Stomach (tissue), 8 donors: ENCODE measurements at regions not wholly inside any gene's neighbourhood (a gene's known extent, or its start where the extent isn't known, plus 50 kb on each side); places are given as distances from the start of the nearest gene placed in this dataset.
A peak's percentile ranks its signal among the peaks of the same experiment; 100 is the strongest.

ENCODE experiments used
- DNase-seq, 2 donors: peaks; one replicate each; pipeline versions ENCODE4 v3.0.0 to v3.0.0-alpha.2; 2013 to 2019
- H3K27ac ChIP-seq, 5 donors: fragments of 200-600 bp in 4 of 5; sonication (generic) in 4 of 5; one replicate each; pipeline ENCODE4 v1.5.1; 2013 to 2019; ENCODE audit warnings: mild to moderate bottlenecking in 1 of 5, moderate library complexity in 1 of 5
- H3K27me3 ChIP-seq, 3 donors: fragments of 200-600 bp; sonication (generic); one replicate each; pipeline ENCODE4 v1.5.1; 2017 to 2019; ENCODE audit warnings: mixed run types in 1 of 3
- H3K36me3 ChIP-seq, 4 donors: fragments of 200-600 bp; sonication (generic); 1 replicate in 3 of 4; 2 replicates in 1 of 4; pipeline ENCODE4 v1.5.1; 2016 to 2019
- H3K4me1 ChIP-seq, 4 donors: fragments of 200-600 bp; sonication (generic); one replicate each; pipeline ENCODE4 v1.5.1; 2016 to 2019
- H3K4me3 ChIP-seq, 4 donors: fragments of 200-600 bp; sonication (generic) in 3 of 4; one replicate each; pipeline ENCODE4 v1.5.1; 2016 to 2019; ENCODE audit warnings: mild to moderate bottlenecking in 1 of 4
- H3K9me3 ChIP-seq, 4 donors: fragments of 200-600 bp; sonication (generic); one replicate each; pipeline ENCODE4 v1.5.1; 2016 to 2019
- EP300 ChIP-seq: sonication (generic); formaldehyde crosslinking; IDR thresholded peaks from one replicate; pipeline ENCODE4 v1.6.1; 2017; ENCODE audit warnings: antibody characterized with exemption
- POLR2A ChIP-seq, 4 donors: fragments of 450-650 bp; IDR thresholded peaks; one replicate each; pipeline ENCODE4 v1.6.1; 2016; ENCODE audit warnings: antibody characterized with exemption in 4 of 4, control low read depth in 2 of 4, mild to moderate bottlenecking in 1 of 4, moderate library complexity in 1 of 4
- POLR2AphosphoS5 ChIP-seq, 3 donors: sonication (generic); formaldehyde crosslinking; IDR thresholded peaks; one replicate each; pipeline ENCODE4 v1.6.1; 2016; ENCODE audit warnings: antibody characterized with exemption in 3 of 3
- WGBS, 5 donors: extraction: QIAGEN DNeasy Blood & Tissue Kit in 3 of 5; methylation state at CpG; one replicate each; pipeline versions ENCODE4 v1.1.5 to v1.1.7; 2013 to 2018; 5-methylcytosine and 5-hydroxymethylcytosine counted together
- intact Hi-C: fragments of 100-400 bp; cut with DNase I; formaldehyde crosslinking; loops from one replicate; pipeline ENCODE4 v1.15.1; 2023; ENCODE audit warnings: low total_unique reads
- TF ChIP-seq, protein P1 (sequence below), 7 experiments: fragments of 450-650 bp in 4 of 7; fragments of 200-600 bp in 3 of 7; sonication (generic) in 3 of 7; IDR thresholded peaks; one replicate each; pipeline ENCODE4 v1.5.1; 2016 to 2019; ENCODE audit warnings: antibody characterized with exemption in 7 of 7, control low read depth in 2 of 7, mild to moderate bottlenecking in 1 of 7
- donor health status: healthy with polysubstance abuse.
- donor health status: Bipolar disorder and iron deficiency.
- donor health status: healthy.

DNA sequence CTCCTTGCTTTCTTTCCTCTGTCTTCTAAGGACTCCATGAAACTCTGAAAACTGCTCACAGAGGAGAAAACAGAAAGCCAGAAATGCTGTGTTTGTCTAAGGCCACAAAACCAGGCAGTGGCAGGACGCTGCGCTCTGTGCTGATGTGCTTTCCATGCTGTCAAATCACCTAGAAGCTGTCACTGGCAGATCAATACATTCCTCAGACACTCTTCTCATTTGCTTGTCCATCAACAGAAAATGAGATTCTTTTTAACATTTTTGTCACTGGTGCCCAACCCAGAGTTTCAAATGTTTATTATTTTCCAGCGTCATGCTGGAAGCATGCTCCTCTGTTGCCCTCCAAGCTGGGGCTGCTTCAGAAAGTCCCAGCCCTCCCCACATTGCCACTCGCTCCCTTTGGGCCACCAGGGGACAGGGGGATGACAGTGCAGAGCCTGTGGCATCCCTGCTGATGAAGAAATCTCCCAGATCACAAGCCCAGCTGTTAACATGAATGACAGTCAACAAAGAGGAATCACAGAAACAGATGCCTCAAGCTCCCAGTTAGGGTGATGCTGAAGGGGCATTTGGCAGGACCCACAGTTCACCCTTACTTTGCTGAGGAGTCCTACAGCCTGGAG lies 117.5 kb upstream of the MEIS1 start:
- intact Hi-C loops, result no loop called here
- peaks cover 0 to 9% (median 4%) of the 10 kb centered on the region in 4 donors for H3K9me3 ChIP-seq
- DNase-seq, result no peak
- no peak overlapping the region for H3K4me3 ChIP-seq
- H3K27ac ChIP-seq, result no peak overlapping the region
- TF ChIP-seq, protein P1, sequence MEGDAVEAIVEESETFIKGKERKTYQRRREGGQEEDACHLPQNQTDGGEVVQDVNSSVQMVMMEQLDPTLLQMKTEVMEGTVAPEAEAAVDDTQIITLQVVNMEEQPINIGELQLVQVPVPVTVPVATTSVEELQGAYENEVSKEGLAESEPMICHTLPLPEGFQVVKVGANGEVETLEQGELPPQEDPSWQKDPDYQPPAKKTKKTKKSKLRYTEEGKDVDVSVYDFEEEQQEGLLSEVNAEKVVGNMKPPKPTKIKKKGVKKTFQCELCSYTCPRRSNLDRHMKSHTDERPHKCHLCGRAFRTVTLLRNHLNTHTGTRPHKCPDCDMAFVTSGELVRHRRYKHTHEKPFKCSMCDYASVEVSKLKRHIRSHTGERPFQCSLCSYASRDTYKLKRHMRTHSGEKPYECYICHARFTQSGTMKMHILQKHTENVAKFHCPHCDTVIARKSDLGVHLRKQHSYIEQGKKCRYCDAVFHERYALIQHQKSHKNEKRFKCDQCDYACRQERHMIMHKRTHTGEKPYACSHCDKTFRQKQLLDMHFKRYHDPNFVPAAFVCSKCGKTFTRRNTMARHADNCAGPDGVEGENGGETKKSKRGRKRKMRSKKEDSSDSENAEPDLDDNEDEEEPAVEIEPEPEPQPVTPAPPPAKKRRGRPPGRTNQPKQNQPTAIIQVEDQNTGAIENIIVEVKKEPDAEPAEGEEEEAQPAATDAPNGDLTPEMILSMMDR (IDR thresholded peaks at IDR 0.05), result no peak
- TF ChIP-seq EP300 (no peak), POLR2A (IDR thresholded peaks at IDR 0.05) (no peak), POLR2AphosphoS5 (IDR thresholded peaks at IDR 0.05) (no peak)
- H3K27me3 ChIP-seq, result no peaks in the 10 kb centered on the region
- H3K36me3 ChIP-seq, result no peaks in the 10 kb centered on the region
- WGBS, 5 donors, result 39 to 65% (median 54%) methylated on average over 4 of the region's 4 CpGs
- no peaks in the 10 kb centered on the region for H3K4me1 ChIP-seq

DNA sequence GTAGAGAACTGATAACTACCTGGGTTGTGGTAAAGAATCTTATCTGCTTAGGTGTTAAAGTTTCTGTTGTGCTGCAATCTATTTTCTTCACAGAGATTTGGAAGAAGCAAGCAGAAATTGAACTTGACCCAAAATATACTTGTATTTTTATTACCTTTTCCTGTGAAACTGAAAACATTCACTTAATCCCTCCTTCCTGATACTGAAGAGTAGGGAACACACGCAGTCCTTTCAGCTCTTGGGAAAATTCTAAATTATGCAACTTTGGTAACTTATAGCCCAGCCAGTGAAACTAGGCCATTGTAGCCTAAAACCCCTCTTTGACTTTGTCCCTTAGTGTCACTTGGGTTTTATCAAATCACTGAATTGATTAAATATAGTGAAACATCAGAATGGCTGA lies 128.4 kb upstream of the MEIS1 start:
- 41 to 58% (median 50%) methylated on average over 1 of the region's 1 CpG for WGBS, 5 donors
- DNase-seq, result no peak
- intact Hi-C loops, result no loop called here
- Histone ChIP-seq H3K36me3 (no peaks in the 10 kb centered on the region), H3K27ac (peak overlapping the region in 1 of 5 donors; percentile 38), H3K27me3 (no peaks in the 10 kb centered on the region), H3K4me3 (no peak overlapping the region), H3K9me3 (peaks cover 0 to 6% (median 3%) of the 10 kb centered on the region in 4 donors), H3K4me1 (peaks cover 0 to 14% (median 2%) of the 10 kb centered on the region in 4 donors)
- TF ChIP-seq EP300, result no peak
- TF ChIP-seq, protein P1 (IDR thresholded peaks at IDR 0.05), result no peak
- TF ChIP-seq POLR2AphosphoS5 (IDR thresholded peaks at IDR 0.05), result no peak
- TF ChIP-seq POLR2A (IDR thresholded peaks at IDR 0.05), result no peak

DNA sequence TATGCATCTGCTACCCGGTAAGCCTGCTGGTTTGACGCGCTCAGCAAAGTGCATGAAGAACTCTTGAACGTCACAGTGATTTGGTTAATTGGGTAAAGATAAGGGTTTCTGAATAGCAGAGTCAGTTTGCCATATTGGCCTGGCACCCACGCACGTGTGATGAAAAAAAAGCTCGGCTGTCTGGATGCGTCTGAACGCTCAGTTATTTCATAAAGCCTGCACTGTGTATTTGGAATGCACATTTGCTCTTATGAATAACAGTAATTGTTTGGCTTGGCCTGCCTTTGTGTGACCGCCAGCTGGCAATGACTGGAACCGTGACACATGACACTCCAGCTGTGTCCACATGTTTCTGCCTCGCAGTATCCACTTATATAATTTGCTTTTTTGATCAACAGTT lies 129.2 kb upstream of the MEIS1 start:
- no peak overlapping the region for H3K4me3 ChIP-seq

DNA sequence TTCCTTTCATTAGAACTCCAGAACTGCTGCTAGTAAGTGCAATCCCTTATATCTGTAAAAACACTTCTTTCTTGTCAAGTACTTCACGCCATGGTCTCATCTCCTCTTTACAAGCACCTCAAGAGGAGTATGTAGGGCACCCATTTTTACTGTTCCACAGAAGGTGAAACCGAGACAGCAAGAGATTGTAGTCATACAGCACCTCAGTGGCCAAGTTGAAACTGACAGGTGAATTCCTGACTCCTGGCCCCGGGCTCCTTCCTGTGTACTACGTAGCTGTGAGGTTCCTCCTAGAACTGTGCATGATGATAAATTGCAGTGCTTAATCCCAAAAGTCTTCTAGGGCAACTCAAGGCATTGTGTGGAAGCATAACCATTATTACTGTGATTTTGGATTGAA lies 131.5 kb upstream of the MEIS1 start:
- Histone ChIP-seq H3K9me3 (no peaks in the 10 kb centered on the region), H3K27me3 (no peaks in the 10 kb centered on the region), H3K27ac (no peak overlapping the region), H3K4me3 (no peak overlapping the region), H3K4me1 (peaks cover 0 to 14% (median 2%) of the 10 kb centered on the region in 4 donors), H3K36me3 (no peaks in the 10 kb centered on the region)
- intact Hi-C loops, result no loop called here
- 76 to 99% (median 85%) methylated on average over 4 of the region's 4 CpGs for WGBS, 5 donors
- TF ChIP-seq POLR2AphosphoS5 (IDR thresholded peaks at IDR 0.05) (no peak), EP300 (no peak), POLR2A (IDR thresholded peaks at IDR 0.05) (no peak)
- TF ChIP-seq, protein P1 (IDR thresholded peaks at IDR 0.05), result no peak
- DNase-seq, result no peak

More for the DNA sequence above, 129.2 kb upstream of the MEIS1 start:
- intact Hi-C loops, result no loop called here
- TF ChIP-seq POLR2A (IDR thresholded peaks at IDR 0.05), result no peak
- no peak for TF ChIP-seq EP300
- TF ChIP-seq POLR2AphosphoS5 (IDR thresholded peaks at IDR 0.05), result peak in 2 of 3 donors; percentile 44 to 69
- WGBS, 5 donors, result 35 to 50% (median 44%) methylated on average over 12 of the region's 12 CpGs
- Histone ChIP-seq H3K9me3 (no peaks in the 10 kb centered on the region), H3K27me3 (no peaks in the 10 kb centered on the region), H3K36me3 (no peaks in the 10 kb centered on the region), H3K4me1 (peaks cover 0 to 14% (median 2%) of the 10 kb centered on the region in 4 donors), H3K27ac (no peak overlapping the region)
- peak; percentile 36 to 87 for DNase-seq

DNA sequence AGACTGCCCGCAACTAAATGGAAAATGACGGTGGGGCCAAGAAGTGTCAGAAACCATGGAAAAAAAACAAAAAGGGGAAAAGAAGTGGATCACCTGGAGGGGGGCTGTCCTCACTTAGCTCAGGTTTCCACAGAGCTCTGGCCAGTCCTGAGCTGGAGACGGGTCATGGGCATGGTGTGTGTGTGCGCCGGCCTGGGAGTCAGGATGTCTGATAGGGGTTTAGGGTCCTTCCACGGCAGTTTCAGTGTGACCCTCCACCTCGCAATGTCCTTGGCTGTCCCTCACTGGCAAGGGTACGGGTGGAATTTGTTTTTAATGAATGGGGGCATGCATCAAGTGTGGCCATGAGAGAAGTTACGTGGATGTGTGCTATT lies 133.2 kb upstream of the MEIS1 start:
- peaks cover 0 to 14% (median 2%) of the 10 kb centered on the region in 4 donors for H3K4me1 ChIP-seq
- no peak overlapping the region for H3K4me3 ChIP-seq
- intact Hi-C loops, result no loop called here
- no peaks in the 10 kb centered on the region for H3K9me3 ChIP-seq
- no peaks in the 10 kb centered on the region for H3K27me3 ChIP-seq
- no peak for DNase-seq
- no peaks in the 10 kb centered on the region for H3K36me3 ChIP-seq
- H3K27ac ChIP-seq, result peak overlapping the region in 2 of 5 donors; percentile 57 to 75
- no peak for TF ChIP-seq POLR2AphosphoS5 (IDR thresholded peaks at IDR 0.05)
- TF ChIP-seq, protein P1 (IDR thresholded peaks at IDR 0.05), result no peak
- no peak for TF ChIP-seq POLR2A (IDR thresholded peaks at IDR 0.05)
- no peak for TF ChIP-seq EP300
- WGBS, 5 donors, result 82 to 90% (median 83%) methylated on average over 9 of the region's 9 CpGs
